ENCODE measurements at regions not wholly inside any gene's neighbourhood (a gene's known extent, or its start where the extent isn't known, plus 50 kb on each side); places are given as distances from the start of the nearest gene placed in this dataset.

- TF ChIP-seq CTCF (IDR thresholded peaks at IDR 0.05) (no peak), ZFX (IDR thresholded peaks at IDR 0.05; ENCODE audit: borderline replicate concordance) (no peak)
Measured at GRCh38 chr5:167029488-167029887, 1262.0 kb upstream of the WWC1 start.
